DND-41 (cell line): ENCODE measurements at regions not wholly inside any gene's neighbourhood (a gene's known extent, or its start where the extent isn't known, plus 50 kb on each side); places are given as distances from the start of the nearest gene placed in this dataset.

ENCODE experiments used
- ATAC-seq: fragments of 200-7000 bp; cut with Tn5 transposase; 3 replicates; pipeline ENCODE4 v1.9.1; 2021; ENCODE audit warnings: low read depth; ENCODE audit not compliant: insufficient read depth
- DNase-seq: peaks from one replicate; pipeline ENCODE4 v3.0.0-alpha.2; 2020
- H2AFZ ChIP-seq: 2 replicates; pipeline ENCODE4 v1.6.0; 2012; ENCODE audit warnings: low read depth, low read length
- H3K27ac ChIP-seq: 2 replicates; pipeline ENCODE4 v1.5.1; 2012; ENCODE audit warnings: low read length, inconsistent platforms
- H3K27me3 ChIP-seq: fragments of 200-600 bp; sonication (generic); 2 replicates; pipeline ENCODE4 v1.6.0; 2012; ENCODE audit warnings: low read length, mild to moderate bottlenecking, inconsistent platforms; ENCODE audit not compliant: insufficient read depth, poor library complexity
- H3K36me3 ChIP-seq: 2 replicates; pipeline ENCODE4 v1.5.1; 2012; ENCODE audit warnings: low read length, inconsistent platforms; ENCODE audit not compliant: insufficient read depth
- H3K4me1 ChIP-seq: 2 replicates; pipeline ENCODE4 v1.5.1; 2012; ENCODE audit warnings: mild to moderate bottlenecking, low read length; ENCODE audit not compliant: insufficient read depth
- H3K4me2 ChIP-seq: 2 replicates; pipeline ENCODE4 v1.6.0; 2012; ENCODE audit warnings: mild to moderate bottlenecking, moderate library complexity, low read length, inconsistent platforms; ENCODE audit not compliant: insufficient read depth
- H3K4me3 ChIP-seq, 2 experiments: fragments of 200-600 bp in 1 of 2; shearing (Covaris generic) in 1 of 2; 2 replicates each; pipeline ENCODE4 v1.5.1; 2012 to 2016; ENCODE audit warnings: inconsistent platforms in 2 of 2, low read length in 2 of 2, mild to moderate bottlenecking in 2 of 2, low read depth in 1 of 2, moderate library complexity in 1 of 2
- H3K79me2 ChIP-seq: 2 replicates; pipeline ENCODE4 v1.6.0; 2012; ENCODE audit warnings: low read length, inconsistent platforms; ENCODE audit not compliant: insufficient read depth
- H3K9ac ChIP-seq: 2 replicates; pipeline ENCODE4 v1.6.0; 2012; ENCODE audit warnings: low read depth, mild to moderate bottlenecking, inconsistent platforms, low read length, moderate library complexity
- H3K9me3 ChIP-seq: 2 replicates; pipeline ENCODE4 v1.5.1; 2012; ENCODE audit warnings: low read length, moderate library complexity, mild to moderate bottlenecking, inconsistent platforms; ENCODE audit not compliant: insufficient read depth, severe bottlenecking
- H4K20me1 ChIP-seq: 2 replicates; pipeline ENCODE4 v1.6.0; 2012; ENCODE audit warnings: low read length; ENCODE audit not compliant: insufficient read depth
- CTCF ChIP-seq: IDR thresholded peaks from 2 replicates; pipeline ENCODE4 v1.5.1; 2012; ENCODE audit warnings: borderline replicate concordance, low read length, moderate library complexity, mild to moderate bottlenecking; ENCODE audit not compliant: poor library complexity, severe bottlenecking; ENCODE audit errors: extremely low read depth
- EZH2 ChIP-seq: IDR thresholded peaks from 3 replicates; pipeline ENCODE4 v1.6.1; 2012; ENCODE audit warnings: borderline replicate concordance, low read depth, mild to moderate bottlenecking, moderate library complexity, low read length, inconsistent platforms; ENCODE audit not compliant: severe bottlenecking

- Histone ChIP-seq H3K9me3 (no peaks in the 10 kb centered on the region), H2AFZ (no peak overlapping the region; the same call in 1 of the 2 replicates), H3K9ac (no peak overlapping the region), H3K4me2 (no peak overlapping the region), H3K79me2 (no peaks in the 10 kb centered on the region), H3K27me3 (no peaks in the 10 kb centered on the region), H3K27ac (no peak overlapping the region), H3K36me3 (no peaks in the 10 kb centered on the region), H4K20me1 (no peaks in the 10 kb centered on the region), H3K4me1 (no peaks in the 10 kb centered on the region), H3K4me3 (no peak overlapping the region)
- DNase-seq (no peak), ATAC-seq (no peak)
- TF ChIP-seq EZH2 = no peak
- TF ChIP-seq CTCF = no peak
Observed at GRCh38 chr4:151854731-151855130, 93.9 kb upstream of the GATB start.

GRCh38 chr4:151853034-151853433 is 92.2 kb upstream of the GATB start:
- no peak for ATAC-seq
- Histone ChIP-seq H3K79me2 (no peaks in the 10 kb centered on the region), H3K27ac (no peak overlapping the region), H3K4me3 (no peak overlapping the region), H3K9me3 (no peaks in the 10 kb centered on the region), H3K27me3 (no peaks in the 10 kb centered on the region), H4K20me1 (no peaks in the 10 kb centered on the region), H3K4me2 (no peak overlapping the region), H3K36me3 (no peaks in the 10 kb centered on the region), H3K9ac (no peak overlapping the region), H2AFZ (no peak overlapping the region), H3K4me1 (no peaks in the 10 kb centered on the region)
- no peak for TF ChIP-seq EZH2
- no peak for DNase-seq

GRCh38 chr4:151852202-151852601 is 91.4 kb upstream of the GATB start:
- no peak for ATAC-seq
- TF ChIP-seq EZH2 = no peak
- TF ChIP-seq CTCF = no peak
- H3K4me3 ChIP-seq = no peak overlapping the region

GRCh38 chr4:151851354-151851753 is 90.5 kb upstream of the GATB start:
- H3K4me3 ChIP-seq = no peak overlapping the region
- H3K27me3 ChIP-seq = no peaks in the 10 kb centered on the region
- H4K20me1 ChIP-seq = no peaks in the 10 kb centered on the region
- no peak overlapping the region for H2AFZ ChIP-seq
- no peak overlapping the region for H3K27ac ChIP-seq
- H3K36me3 ChIP-seq = no peaks in the 10 kb centered on the region
- no peaks in the 10 kb centered on the region for H3K4me1 ChIP-seq
- H3K9me3 ChIP-seq = no peaks in the 10 kb centered on the region
- ATAC-seq = no peak
- DNase-seq = no peak
- no peaks in the 10 kb centered on the region for H3K79me2 ChIP-seq
- H3K9ac ChIP-seq = no peak overlapping the region
- TF ChIP-seq CTCF (no peak), EZH2 (no peak)
- no peak overlapping the region for H3K4me2 ChIP-seq

More at GRCh38 chr4:151852202-151852601, 91.4 kb upstream of the GATB start:
- H3K27ac ChIP-seq = no peak overlapping the region
- H3K4me2 ChIP-seq = no peak overlapping the region
- no peaks in the 10 kb centered on the region for H3K9me3 ChIP-seq
- H4K20me1 ChIP-seq = no peaks in the 10 kb centered on the region
- no peaks in the 10 kb centered on the region for H3K27me3 ChIP-seq
- DNase-seq = no peak
- H3K9ac ChIP-seq = no peak overlapping the region
- no peaks in the 10 kb centered on the region for H3K4me1 ChIP-seq
- H3K36me3 ChIP-seq = no peaks in the 10 kb centered on the region
- H3K79me2 ChIP-seq = no peaks in the 10 kb centered on the region
- H2AFZ ChIP-seq = no peak overlapping the region
